Stimulated activated naive CD8-positive, alpha-beta T cell treated with anti-CD3 and anti-CD28 coated beads, Interleukin-15, Interleukin-2, amounts not matched to agents 100 ng/mL and 50 ng/mL, for 24 hours (primary cell): ENCODE measurements at regions not wholly inside any gene's neighbourhood (a gene's known extent, or its start where the extent isn't known, plus 50 kb on each side); places are given as distances from the start of the nearest gene placed in this dataset.
"Not testable (repeated sequence)": the region's sequence is repeated elsewhere in the genome, so short reads cannot be mapped to it uniquely, and the experiment has no call there.

ENCODE experiments used
- H3K27ac Mint-ChIP-seq: one replicate; pipeline ENCODE4 v1.8.0; 2021; ENCODE audit warnings: mild to moderate bottlenecking, mixed read lengths
- H3K27me3 Mint-ChIP-seq: one replicate; pipeline ENCODE4 v1.8.0; 2021; ENCODE audit warnings: mixed read lengths
- H3K36me3 Mint-ChIP-seq: one replicate; pipeline ENCODE4 v1.8.0; 2021; ENCODE audit warnings: low read depth, mixed read lengths
- H3K4me1 Mint-ChIP-seq: one replicate; pipeline ENCODE4 v1.8.0; 2021; ENCODE audit warnings: low read depth, mixed read lengths
- H3K4me3 Mint-ChIP-seq: one replicate; pipeline ENCODE4 v1.8.0; 2021; ENCODE audit warnings: mild to moderate bottlenecking, mixed read lengths
- H3K9me3 Mint-ChIP-seq: one replicate; pipeline ENCODE4 v1.8.0; 2021; ENCODE audit warnings: mixed read lengths

- Mint-ChIP-seq H3K9me3 (no peaks in the 10 kb centered on the region), H3K27ac (no peak overlapping the region), H3K36me3 (no peaks in the 10 kb centered on the region), H3K27me3 (no peaks in the 10 kb centered on the region), H3K4me1 (no peaks in the 10 kb centered on the region), H3K4me3 (no peak overlapping the region)
Observed at GRCh38 chrX:5388087-5388486, 840.6 kb downstream of the NLGN4X start.

GRCh38 chrX:5380426-5380825, 848.2 kb downstream of the NLGN4X start:
- H3K4me1 Mint-ChIP-seq = no peaks in the 10 kb centered on the region
- H3K27me3 Mint-ChIP-seq = no peaks in the 10 kb centered on the region
- no peaks in the 10 kb centered on the region for H3K9me3 Mint-ChIP-seq
- H3K4me3 Mint-ChIP-seq = no peak overlapping the region
- no peak overlapping the region for H3K27ac Mint-ChIP-seq
- H3K36me3 Mint-ChIP-seq = no peaks in the 10 kb centered on the region

GRCh38 chrX:5341902-5342301, 886.8 kb downstream of the NLGN4X start:
- Mint-ChIP-seq H3K9me3 (peaks cover 4% of the 10 kb centered on the region), H3K4me1 (no peaks in the 10 kb centered on the region), H3K27me3 (no peaks in the 10 kb centered on the region), H3K27ac (no peak overlapping the region), H3K36me3 (no peaks in the 10 kb centered on the region), H3K4me3 (no peak overlapping the region)

- Mint-ChIP-seq H3K36me3 (no peaks in the 10 kb centered on the region), H3K4me3 (no peak overlapping the region), H3K9me3 (peaks cover 4% of the 10 kb centered on the region), H3K27me3 (no peaks in the 10 kb centered on the region), H3K4me1 (no peaks in the 10 kb centered on the region), H3K27ac (no peak overlapping the region)
Observed at GRCh38 chrX:5337160-5337559, 891.5 kb downstream of the NLGN4X start.

GRCh38 chrX:5324546-5324945, 904.1 kb downstream of the NLGN4X start:
- no peaks in the 10 kb centered on the region for H3K36me3 Mint-ChIP-seq
- no peaks in the 10 kb centered on the region for H3K9me3 Mint-ChIP-seq
- H3K4me1 Mint-ChIP-seq = no peaks in the 10 kb centered on the region
- no peaks in the 10 kb centered on the region for H3K27me3 Mint-ChIP-seq
- H3K27ac Mint-ChIP-seq = no peak overlapping the region
- H3K4me3 Mint-ChIP-seq = no peak overlapping the region

- H3K4me1 Mint-ChIP-seq = no peaks in the 10 kb centered on the region
- no peak overlapping the region for H3K27ac Mint-ChIP-seq
- H3K36me3 Mint-ChIP-seq = no peaks in the 10 kb centered on the region
- no peaks in the 10 kb centered on the region for H3K27me3 Mint-ChIP-seq
- no peak overlapping the region for H3K4me3 Mint-ChIP-seq
- H3K9me3 Mint-ChIP-seq = no peaks in the 10 kb centered on the region
Observed at GRCh38 chrX:5314148-5314547, 914.5 kb downstream of the NLGN4X start.

GRCh38 chrX:5307416-5307815, 921.3 kb downstream of the NLGN4X start:
- Mint-ChIP-seq H3K4me3 (no peak overlapping the region), H3K4me1 (no peaks in the 10 kb centered on the region), H3K9me3 (no peaks in the 10 kb centered on the region), H3K27ac (no peak overlapping the region), H3K27me3 (no peaks in the 10 kb centered on the region), H3K36me3 (no peaks in the 10 kb centered on the region)

GRCh38 chrX:5306654-5307121, 922.0 kb downstream of the NLGN4X start:
- Mint-ChIP-seq H3K4me1 (no peaks in the 10 kb centered on the region), H3K27me3 (no peaks in the 10 kb centered on the region), H3K27ac (no peak overlapping the region), H3K36me3 (no peaks in the 10 kb centered on the region), H3K4me3 (no peak overlapping the region), H3K9me3 (no peaks in the 10 kb centered on the region)

- H3K27me3 Mint-ChIP-seq = no peaks in the 10 kb centered on the region
- H3K4me3 Mint-ChIP-seq = no peak overlapping the region
- H3K36me3 Mint-ChIP-seq = no peaks in the 10 kb centered on the region
- no peaks in the 10 kb centered on the region for H3K4me1 Mint-ChIP-seq
- no peak overlapping the region for H3K27ac Mint-ChIP-seq
- no peaks in the 10 kb centered on the region for H3K9me3 Mint-ChIP-seq
Observed at GRCh38 chrX:5305452-5305851, 923.2 kb downstream of the NLGN4X start.

- Mint-ChIP-seq H3K9me3 (no peaks in the 10 kb centered on the region), H3K4me1 (no peaks in the 10 kb centered on the region), H3K36me3 (no peaks in the 10 kb centered on the region), H3K4me3 (no peak overlapping the region), H3K27me3 (no peaks in the 10 kb centered on the region), H3K27ac (no peak overlapping the region)
Observed at GRCh38 chrX:5295004-5295403, 933.7 kb downstream of the NLGN4X start.

- H3K4me1 Mint-ChIP-seq = no peaks in the 10 kb centered on the region
- H3K27ac Mint-ChIP-seq = no peak overlapping the region
- no peaks in the 10 kb centered on the region for H3K27me3 Mint-ChIP-seq
- H3K4me3 Mint-ChIP-seq = no peak overlapping the region
- H3K36me3 Mint-ChIP-seq = no peaks in the 10 kb centered on the region
- H3K9me3 Mint-ChIP-seq = peaks cover 4% of the 10 kb centered on the region
Observed at GRCh38 chrX:5290635-5291034, 938.0 kb downstream of the NLGN4X start.

- not testable (repeated sequence) for H3K27me3 Mint-ChIP-seq, H3K4me3 Mint-ChIP-seq, H3K27ac Mint-ChIP-seq, H3K36me3 Mint-ChIP-seq, H3K9me3 Mint-ChIP-seq, H3K4me1 Mint-ChIP-seq
Observed at GRCh38 chrX:5289949-5290348, 938.7 kb downstream of the NLGN4X start.

GRCh38 chrX:5278908-5279307, 949.8 kb downstream of the NLGN4X start:
- H3K9me3 Mint-ChIP-seq = peaks cover 8% of the 10 kb centered on the region
- no peaks in the 10 kb centered on the region for H3K4me1 Mint-ChIP-seq
- H3K27me3 Mint-ChIP-seq = no peaks in the 10 kb centered on the region
- no peak overlapping the region for H3K27ac Mint-ChIP-seq
- H3K4me3 Mint-ChIP-seq = no peak overlapping the region
- no peaks in the 10 kb centered on the region for H3K36me3 Mint-ChIP-seq

- Mint-ChIP-seq H3K27ac (no peak overlapping the region), H3K4me1 (no peaks in the 10 kb centered on the region), H3K4me3 (no peak overlapping the region), H3K36me3 (no peaks in the 10 kb centered on the region), H3K9me3 (no peaks in the 10 kb centered on the region), H3K27me3 (no peaks in the 10 kb centered on the region)
Observed at GRCh38 chrX:5265324-5265850, 963.3 kb downstream of the NLGN4X start.

GRCh38 chrX:5250106-5250505, 978.6 kb downstream of the NLGN4X start:
- Mint-ChIP-seq H3K4me3 (no peak overlapping the region), H3K27ac (no peak overlapping the region), H3K27me3 (no peaks in the 10 kb centered on the region), H3K9me3 (no peaks in the 10 kb centered on the region), H3K4me1 (no peaks in the 10 kb centered on the region), H3K36me3 (no peaks in the 10 kb centered on the region)

- Mint-ChIP-seq H3K27ac (no peak overlapping the region), H3K4me1 (no peaks in the 10 kb centered on the region), H3K27me3 (no peaks in the 10 kb centered on the region), H3K9me3 (peaks cover 3% of the 10 kb centered on the region), H3K4me3 (no peak overlapping the region), H3K36me3 (no peaks in the 10 kb centered on the region)
Observed at GRCh38 chrX:5242091-5242790, 986.4 kb downstream of the NLGN4X start.
